H9 (cell line): ENCODE measurements at regions not wholly inside any gene's neighbourhood (a gene's known extent, or its start where the extent isn't known, plus 50 kb on each side); places are given as distances from the start of the nearest gene placed in this dataset.

Experiments used
- DNase-seq: peaks from one replicate; pipeline ENCODE4 v3.0.0-alpha.2; 2017
- H2AFZ ChIP-seq: one replicate; pipeline ENCODE4 v1.6.1; 2013; ENCODE audit warnings: mild to moderate bottlenecking, low read length, control low read depth, moderate library complexity
- H2AK5ac ChIP-seq: 2 replicates; pipeline ENCODE4 v1.6.1; 2013; ENCODE audit warnings: low read length, control low read depth, mixed read lengths; ENCODE audit not compliant: insufficient read length
- H2BK120ac ChIP-seq: one replicate; pipeline ENCODE4 v1.6.1; 2013; ENCODE audit warnings: low read depth, mild to moderate bottlenecking, low read length, control low read depth, inconsistent platforms; ENCODE audit not compliant: poor library complexity, severe bottlenecking
- H2BK12ac ChIP-seq: 2 replicates; pipeline ENCODE4 v1.6.1; 2013; ENCODE audit warnings: low read length, control low read depth, mixed read lengths, low read depth; ENCODE audit not compliant: insufficient read length
- H2BK15ac ChIP-seq: 2 replicates; pipeline ENCODE4 v1.6.1; 2013; ENCODE audit warnings: low read depth, low read length, control low read depth
- H2BK20ac ChIP-seq: one replicate; pipeline ENCODE4 v1.6.1; 2013; ENCODE audit warnings: low read depth, mild to moderate bottlenecking, low read length, control low read depth, inconsistent platforms; ENCODE audit not compliant: poor library complexity, severe bottlenecking
- H2BK5ac ChIP-seq: 2 replicates; pipeline ENCODE4 v1.6.1; 2013; ENCODE audit warnings: low read length, control low read depth, mixed read lengths; ENCODE audit not compliant: insufficient read length
- H3K14ac ChIP-seq: 2 replicates; pipeline ENCODE4 v1.6.1; 2013; ENCODE audit warnings: low read length, control low read depth; ENCODE audit not compliant: insufficient read depth
- H3K18ac ChIP-seq: 2 replicates; pipeline ENCODE4 v1.6.1; 2013; ENCODE audit warnings: low read depth, mild to moderate bottlenecking, mixed read lengths, low read length, control low read depth; ENCODE audit not compliant: insufficient read length
- H3K23ac ChIP-seq: 2 replicates; pipeline ENCODE4 v1.6.1; 2013; ENCODE audit warnings: low read length, control low read depth, mixed read lengths, low read depth; ENCODE audit not compliant: insufficient read length
- H3K23me2 ChIP-seq: 2 replicates; pipeline ENCODE4 v1.6.1; 2013; ENCODE audit warnings: low read depth, mild to moderate bottlenecking, mixed read lengths, low read length, control low read depth; ENCODE audit not compliant: insufficient read length, poor library complexity, severe bottlenecking
- H3K27ac ChIP-seq: 2 replicates; pipeline ENCODE4 v1.5.1; 2013; ENCODE audit warnings: low read length, control low read depth, mixed read lengths, low read depth; ENCODE audit not compliant: insufficient read length
- H3K27me3 ChIP-seq: 2 replicates; pipeline ENCODE4 v1.6.1; 2013; ENCODE audit warnings: low read length, control low read depth, inconsistent platforms; ENCODE audit not compliant: insufficient read depth
- H3K4ac ChIP-seq: 2 replicates; pipeline ENCODE4 v1.6.1; 2013; ENCODE audit warnings: low read depth, mild to moderate bottlenecking, control low read depth, inconsistent platforms, low read length, moderate library complexity
- H3K4me1 ChIP-seq: 2 replicates; pipeline ENCODE4 v1.6.1; 2013; ENCODE audit warnings: low read length, control low read depth, inconsistent platforms; ENCODE audit not compliant: insufficient read depth
- H3K4me2 ChIP-seq: 2 replicates; pipeline ENCODE4 v1.6.1; 2013; ENCODE audit warnings: low read length, control low read depth, mixed read lengths; ENCODE audit not compliant: insufficient read length, insufficient read depth
- H3K56ac ChIP-seq: 2 replicates; pipeline ENCODE4 v1.6.1; 2013; ENCODE audit warnings: low read depth, mild to moderate bottlenecking, mixed read lengths, low read length, control low read depth; ENCODE audit not compliant: insufficient read length
- H3K79me1 ChIP-seq: 2 replicates; pipeline ENCODE4 v1.6.1; 2013; ENCODE audit warnings: low read depth, mild to moderate bottlenecking, moderate library complexity, low read length, control low read depth, inconsistent platforms; ENCODE audit not compliant: insufficient read depth, poor library complexity, severe bottlenecking
- H3K79me2 ChIP-seq: 2 replicates; pipeline ENCODE4 v1.6.1; 2013; ENCODE audit warnings: low read length, control low read depth, inconsistent platforms; ENCODE audit not compliant: insufficient read depth
- H3K9ac ChIP-seq: 2 replicates; pipeline ENCODE4 v1.6.1; 2013; ENCODE audit warnings: low read length, control low read depth, mixed read lengths; ENCODE audit not compliant: insufficient read length; ENCODE audit errors: extremely low read depth
- H3K9me3 ChIP-seq: one replicate; pipeline ENCODE4 v1.6.1; 2013; ENCODE audit warnings: low read depth, low read length, inconsistent platforms; ENCODE audit not compliant: control insufficient read depth
- H3T11ph ChIP-seq: one replicate; pipeline ENCODE4 v1.6.1; 2013; ENCODE audit warnings: mild to moderate bottlenecking, low read length, control low read depth, inconsistent platforms
- H4K20me1 ChIP-seq: one replicate; pipeline ENCODE4 v1.6.1; 2013; ENCODE audit not compliant: control insufficient read depth, insufficient read length, insufficient read depth
- H4K5ac ChIP-seq: 2 replicates; pipeline ENCODE4 v1.6.1; 2013; ENCODE audit warnings: low read depth, mild to moderate bottlenecking, mixed read lengths, low read length, control low read depth; ENCODE audit not compliant: insufficient read length
- H4K8ac ChIP-seq: replicated peaks from 2 replicates; pipeline ENCODE4 v1.6.1; 2013; ENCODE audit warnings: low read length, control low read depth, mixed read lengths, low read depth; ENCODE audit not compliant: insufficient read length
- H4K91ac ChIP-seq: 2 replicates; pipeline ENCODE4 v1.6.1; 2013; ENCODE audit warnings: low read depth, mild to moderate bottlenecking, moderate library complexity, mixed read lengths, low read length, control low read depth; ENCODE audit not compliant: insufficient read length
- H3K27ac Mint-ChIP-seq, 3 experiments: 2 replicates in 2 of 3; 3 replicates in 1 of 3; pipeline ENCODE4 v1.8.0; 2020 to 2021; ENCODE audit warnings: mixed read lengths in 3 of 3, mild to moderate bottlenecking in 1 of 3, moderate library complexity in 1 of 3
- H3K27me3 Mint-ChIP-seq: 2 replicates; pipeline ENCODE4 v1.8.0; 2021; ENCODE audit warnings: low read depth, mild to moderate bottlenecking, moderate library complexity, mixed read lengths
- H3K36me3 Mint-ChIP-seq, 3 experiments: 2 replicates in 2 of 3; 3 replicates in 1 of 3; pipeline ENCODE4 v1.8.0; 2020 to 2021; ENCODE audit warnings: low read depth in 3 of 3, mixed read lengths in 3 of 3; ENCODE audit not compliant: insufficient read depth in 1 of 3
- H3K4me1 Mint-ChIP-seq, 2 experiments: 2 replicates each; pipeline ENCODE4 v1.8.0; 2020; ENCODE audit warnings: mixed read lengths in 2 of 2
- H3K4me3 Mint-ChIP-seq, 2 experiments: 2 replicates in 1 of 2; 3 replicates in 1 of 2; pipeline ENCODE4 v1.8.0; 2020 to 2021; ENCODE audit warnings: mild to moderate bottlenecking in 2 of 2, mixed read lengths in 2 of 2, moderate library complexity in 1 of 2
- H3K9me3 Mint-ChIP-seq, 2 experiments: 2 replicates in 1 of 2; 3 replicates in 1 of 2; pipeline ENCODE4 v1.8.0; 2020; ENCODE audit warnings: mild to moderate bottlenecking in 2 of 2, mixed read lengths in 2 of 2, moderate library complexity in 1 of 2
- WGBS: extraction: QIAGEN DNeasy Blood & Tissue Kit; methylation state at CpG from one replicate; pipeline ENCODE4 v1.1.7; 2013; ENCODE audit warnings: missing lambda C conversion rate, low lambda C conversion rate, mixed read lengths; ENCODE audit not compliant: insufficient read length; ENCODE audit errors: extremely low coverage; 5-methylcytosine and 5-hydroxymethylcytosine counted together
- TF ChIP-seq, protein P1 (sequence below): fragments of 200-600 bp; sonication (generic); conservative IDR thresholded peaks from 3 replicates; pipeline ENCODE4 v1.8.0; 2021; ENCODE audit warnings: antibody characterized with exemption, mild to moderate bottlenecking

GRCh38 chr7:84823530-84823929, 363.3 kb downstream of the SEMA3D start:
- H2AK5ac ChIP-seq: no peak overlapping the region
- no CpG with 5 or more reads among the region's 2 CpGs for WGBS
- Mint-ChIP-seq H3K4me1 (peaks cover 2 to 6% of the 10 kb centered on the region in 2 experiments; a peak in 3 of 4 replicates), H3K27ac (no peak overlapping the region), H3K27me3 (no peaks in the 10 kb centered on the region), H3K36me3 (no peaks in the 10 kb centered on the region), H3K9me3 (no peaks in the 10 kb centered on the region; a peak in 1 of 5 replicates), H3K4me3 (no peak overlapping the region)
- H3T11ph ChIP-seq: no peak overlapping the region
- H2BK120ac ChIP-seq: no peak overlapping the region
- no peaks in the 10 kb centered on the region; the same call in 1 of the 2 replicates for H3K4me1 ChIP-seq
- no peak overlapping the region for H2AFZ ChIP-seq
- no peaks in the 10 kb centered on the region for H3K79me2 ChIP-seq
- no peak for DNase-seq
- H3K23ac ChIP-seq: no peak overlapping the region
- no peak overlapping the region for H3K56ac ChIP-seq
- H3K14ac ChIP-seq: no peak overlapping the region
- no peak overlapping the region for H3K9ac ChIP-seq
- H2BK5ac ChIP-seq: no peak overlapping the region
- no peaks in the 10 kb centered on the region for H3K27me3 ChIP-seq
- no peak overlapping the region for H2BK20ac ChIP-seq
- TF ChIP-seq, protein P1, sequence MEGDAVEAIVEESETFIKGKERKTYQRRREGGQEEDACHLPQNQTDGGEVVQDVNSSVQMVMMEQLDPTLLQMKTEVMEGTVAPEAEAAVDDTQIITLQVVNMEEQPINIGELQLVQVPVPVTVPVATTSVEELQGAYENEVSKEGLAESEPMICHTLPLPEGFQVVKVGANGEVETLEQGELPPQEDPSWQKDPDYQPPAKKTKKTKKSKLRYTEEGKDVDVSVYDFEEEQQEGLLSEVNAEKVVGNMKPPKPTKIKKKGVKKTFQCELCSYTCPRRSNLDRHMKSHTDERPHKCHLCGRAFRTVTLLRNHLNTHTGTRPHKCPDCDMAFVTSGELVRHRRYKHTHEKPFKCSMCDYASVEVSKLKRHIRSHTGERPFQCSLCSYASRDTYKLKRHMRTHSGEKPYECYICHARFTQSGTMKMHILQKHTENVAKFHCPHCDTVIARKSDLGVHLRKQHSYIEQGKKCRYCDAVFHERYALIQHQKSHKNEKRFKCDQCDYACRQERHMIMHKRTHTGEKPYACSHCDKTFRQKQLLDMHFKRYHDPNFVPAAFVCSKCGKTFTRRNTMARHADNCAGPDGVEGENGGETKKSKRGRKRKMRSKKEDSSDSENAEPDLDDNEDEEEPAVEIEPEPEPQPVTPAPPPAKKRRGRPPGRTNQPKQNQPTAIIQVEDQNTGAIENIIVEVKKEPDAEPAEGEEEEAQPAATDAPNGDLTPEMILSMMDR: no peak
- no peak overlapping the region for H2BK12ac ChIP-seq
- no peak overlapping the region for H3K18ac ChIP-seq
- no peaks in the 10 kb centered on the region for H3K9me3 ChIP-seq
- H2BK15ac ChIP-seq: no peak overlapping the region
- H3K27ac ChIP-seq: no peak overlapping the region
- no peaks in the 10 kb centered on the region for H3K79me1 ChIP-seq
- H3K4me2 ChIP-seq: no peak overlapping the region
- no peak overlapping the region for H4K8ac ChIP-seq
- no peaks in the 10 kb centered on the region for H4K20me1 ChIP-seq
- no peaks in the 10 kb centered on the region for H3K23me2 ChIP-seq
- no peak overlapping the region for H4K91ac ChIP-seq
- H4K5ac ChIP-seq: no peak overlapping the region
- H3K4ac ChIP-seq: no peak overlapping the region
